NCI-H526 treated with DMSO at 0.1 percent for 48 hours (cell line): ENCODE measurements at regions not wholly inside any gene's neighbourhood (a gene's known extent, or its start where the extent isn't known, plus 50 kb on each side); places are given as distances from the start of the nearest gene placed in this dataset.

ENCODE experiments used
- DNase-seq: peaks from one replicate; lab custom pipeline; 2025; lab: John Stamatoyannopoulos, UW

DNA sequence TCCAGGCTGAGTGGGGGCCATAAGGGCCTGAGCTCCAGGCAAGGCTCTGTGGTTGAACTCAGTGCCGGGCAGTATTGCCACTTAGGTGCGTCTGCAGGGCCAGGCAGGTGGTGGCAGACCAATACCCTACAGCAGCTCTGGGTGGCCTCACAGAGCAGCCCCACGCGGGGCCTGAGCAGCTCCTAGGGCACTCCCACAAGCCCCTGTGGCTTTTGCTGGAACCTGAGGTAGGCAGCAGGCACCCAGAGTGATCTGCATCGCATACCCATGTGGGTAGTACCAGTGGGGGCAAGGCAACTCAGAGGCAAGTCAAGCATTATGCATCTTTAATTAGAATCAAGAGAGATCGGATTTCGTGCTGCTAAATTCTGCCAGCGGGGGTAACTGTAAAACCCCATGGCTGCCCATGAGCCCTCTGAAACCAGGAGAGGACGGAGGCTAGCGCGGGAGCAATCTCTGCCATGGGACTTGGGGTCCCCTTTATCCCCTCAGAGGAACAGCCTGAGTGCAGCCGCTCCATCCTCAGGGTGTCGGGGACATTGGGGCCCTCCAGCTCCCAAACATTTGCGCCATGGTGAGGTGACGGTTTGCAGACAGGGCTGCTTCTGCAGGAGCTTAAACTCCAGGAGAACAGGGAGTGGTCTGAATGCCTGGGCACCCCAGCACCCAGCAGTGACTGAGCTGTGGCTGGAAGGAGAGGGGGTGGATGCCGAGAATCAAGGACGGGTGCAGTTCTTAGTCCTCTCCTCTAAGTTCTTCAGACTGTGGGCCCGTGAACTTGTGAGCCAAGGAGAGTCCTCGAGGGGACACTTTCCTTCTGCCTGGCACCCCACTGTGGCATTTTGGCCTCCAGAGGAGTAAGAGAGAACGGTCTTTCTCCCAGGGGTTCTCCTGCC lies 62.4 kb upstream of the PCSK6 start:
- no peak for DNase-seq

DNA sequence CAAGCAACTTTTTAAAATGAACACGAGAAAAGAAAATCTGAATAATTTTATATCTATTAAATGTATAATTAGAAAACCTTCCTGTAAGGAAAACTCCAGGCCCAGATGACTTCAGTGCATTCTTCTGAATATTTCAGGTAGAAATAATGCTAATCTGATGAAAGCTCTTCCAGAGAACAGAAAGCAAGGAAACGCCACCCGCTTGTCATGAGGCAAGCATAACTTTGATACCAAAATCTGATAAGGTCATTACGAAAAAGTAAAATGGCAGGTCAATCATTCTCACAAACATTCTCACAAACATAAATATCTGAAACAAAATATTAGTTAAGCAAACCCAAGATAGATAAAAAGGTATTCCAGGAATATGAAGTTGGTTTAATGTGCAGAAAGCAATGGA lies 60.6 kb upstream of the PCSK6 start:
- no peak for DNase-seq

GRCh38 chr15:101549647-101550046 lies 60.1 kb upstream of the PCSK6 start:
- DNase-seq = no peak

DNA sequence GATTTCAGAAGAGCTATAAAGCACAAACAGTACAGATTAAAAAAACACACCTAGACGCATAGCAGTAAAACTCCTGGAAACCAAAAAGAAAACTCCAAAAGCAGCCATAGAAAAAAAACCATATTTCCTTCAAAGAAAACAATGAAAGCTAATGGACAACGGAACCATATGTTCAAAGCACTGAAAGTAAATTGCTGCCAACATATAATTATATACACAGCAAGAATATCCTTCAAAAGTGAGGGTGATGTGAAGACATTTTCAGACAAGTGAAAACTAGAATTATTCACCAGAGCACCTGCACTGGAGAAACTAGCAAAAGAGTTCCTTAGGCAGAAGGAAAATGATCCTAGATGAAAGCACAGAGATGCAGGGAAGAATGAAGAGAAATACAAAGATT lies 58.2 kb upstream of the PCSK6 start:
- no peak for DNase-seq

DNA sequence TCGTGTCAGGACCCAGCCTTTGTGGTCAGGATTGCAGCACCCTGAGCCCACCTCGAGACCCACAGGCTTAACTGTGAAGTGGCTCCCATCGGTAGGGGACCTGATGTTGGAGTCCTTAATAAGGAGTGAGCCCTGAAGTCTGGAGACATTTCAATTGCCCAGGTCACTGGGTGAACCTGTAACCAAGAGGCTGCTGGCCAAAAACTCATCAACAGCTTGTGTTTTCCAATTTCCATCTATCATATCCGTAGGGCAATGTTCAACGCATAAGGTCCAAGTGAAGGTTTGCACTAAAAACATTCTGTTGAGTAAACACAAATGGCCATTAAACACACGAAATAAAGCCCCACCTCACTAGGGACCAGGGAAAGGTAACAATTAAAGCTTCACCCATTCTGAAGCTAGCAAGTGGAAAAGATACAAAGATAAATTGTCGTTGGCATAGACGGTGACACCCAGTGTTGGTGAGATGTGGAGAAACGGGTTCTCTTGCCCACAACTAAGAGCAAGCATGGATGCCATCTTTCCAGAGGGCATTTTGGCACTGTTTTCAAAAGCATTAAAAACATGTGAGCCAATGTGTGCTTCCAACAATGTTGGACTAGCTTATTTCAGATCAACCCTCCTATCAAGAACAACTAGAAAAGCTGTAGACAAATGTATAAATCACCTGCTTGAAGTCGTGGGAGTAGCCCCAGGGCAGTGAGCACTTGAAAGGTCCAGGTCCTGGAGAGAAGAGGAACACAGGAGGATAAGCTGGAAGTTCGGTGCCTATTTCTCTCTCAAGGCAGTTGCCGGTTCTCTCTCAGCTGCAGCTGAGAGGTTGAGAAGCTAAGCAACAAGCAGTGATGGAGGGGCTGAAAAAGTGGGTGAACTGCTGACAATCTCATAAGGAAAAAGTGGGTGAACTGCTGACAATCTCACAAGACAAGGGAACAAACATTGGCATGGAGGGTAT lies 56.3 kb upstream of the PCSK6 start:
- DNase-seq = no peak

DNA sequence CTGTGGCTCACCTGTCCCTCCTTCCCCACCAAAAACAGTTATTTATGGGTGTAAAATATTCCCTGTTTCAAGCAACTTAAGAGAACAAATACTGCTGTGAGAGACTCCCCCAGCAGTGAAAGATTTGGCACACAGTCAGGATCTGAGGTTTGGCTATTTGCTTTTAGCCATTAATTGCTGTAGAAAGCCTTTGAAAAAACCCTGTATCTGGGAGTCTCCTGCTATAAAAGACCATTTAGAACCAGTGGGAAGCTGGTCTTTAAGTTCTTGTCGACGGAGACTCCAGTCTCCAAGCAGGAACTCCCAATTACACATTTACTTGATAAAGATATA lies 55.1 kb upstream of the PCSK6 start:
- no peak for DNase-seq

GRCh38 chr15:101543926-101544612 lies 54.6 kb upstream of the PCSK6 start:
- no peak for DNase-seq

DNA sequence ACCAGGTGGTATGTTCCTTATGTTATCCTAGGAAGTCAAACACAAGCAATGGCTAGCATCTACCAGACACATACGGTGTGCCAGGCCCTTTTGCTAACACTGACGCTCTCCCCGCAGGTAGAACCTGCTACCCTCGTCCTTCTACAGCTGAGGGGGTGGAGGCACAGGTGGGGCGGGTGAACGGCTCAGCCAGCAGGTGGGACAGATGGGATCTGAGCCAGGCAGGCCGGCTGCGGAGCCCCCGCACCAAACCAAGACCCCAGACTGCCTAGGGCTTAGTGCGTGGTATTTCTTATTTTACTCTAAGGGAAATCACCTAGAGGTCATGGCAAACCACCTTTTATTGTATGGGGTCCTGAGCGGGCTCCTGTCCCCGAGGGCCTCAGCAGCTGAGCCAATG lies 53.9 kb upstream of the PCSK6 start:
- no peak for DNase-seq

DNA sequence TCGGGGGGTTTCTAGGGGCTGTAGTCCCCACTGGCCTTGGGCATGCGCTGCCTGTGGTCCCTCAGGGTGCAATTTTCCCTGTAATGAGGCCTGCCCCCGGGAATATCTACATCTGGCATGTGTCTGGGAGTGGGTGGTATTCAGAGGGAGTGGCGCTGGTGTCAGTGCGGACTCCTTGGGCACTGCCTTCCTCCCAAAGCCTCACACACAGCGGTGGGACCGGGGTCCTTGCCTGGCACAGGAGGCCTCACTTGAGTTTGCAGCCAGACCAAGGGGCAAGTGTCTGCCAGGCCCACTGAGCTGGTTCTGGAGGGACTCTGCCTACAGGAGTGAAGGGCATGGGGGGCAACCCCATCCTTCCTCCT lies 53.5 kb upstream of the PCSK6 start:
- no peak for DNase-seq

DNA sequence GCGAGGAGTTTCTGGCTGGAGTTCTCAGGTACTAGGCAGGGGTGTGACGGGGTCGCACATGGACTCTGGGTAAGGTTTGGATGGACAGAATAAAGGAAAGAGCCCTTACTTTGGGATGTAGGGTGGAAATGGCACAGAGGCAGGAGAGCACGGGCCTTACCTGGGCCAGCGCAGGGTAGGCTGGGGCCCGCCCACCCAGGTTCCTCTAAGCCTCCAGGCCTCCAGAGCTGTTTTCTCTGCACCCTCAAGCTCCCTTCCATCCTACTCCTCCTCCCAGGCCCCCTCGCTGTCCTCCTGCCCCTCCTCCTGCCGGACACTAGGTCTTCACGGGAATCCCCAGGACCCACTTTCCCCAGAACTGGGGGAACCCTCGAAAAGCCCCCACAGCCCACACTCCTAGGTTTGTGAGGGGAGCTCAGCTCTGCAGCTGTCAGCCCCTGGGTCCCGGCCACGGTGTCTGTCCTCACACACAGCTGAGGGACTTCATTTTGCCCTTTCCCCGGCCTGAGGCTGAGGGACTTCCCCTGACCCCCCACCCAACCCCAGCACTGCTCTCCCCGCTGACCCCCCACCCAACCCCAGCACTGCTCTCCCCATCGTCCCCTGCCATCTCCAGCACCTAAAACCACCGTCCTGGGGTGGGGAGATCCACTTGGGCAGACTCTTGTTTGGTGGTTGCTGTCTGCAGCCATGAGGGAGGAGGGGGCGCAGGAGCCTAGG lies 53.0 kb upstream of the PCSK6 start:
- no peak for DNase-seq

DNA sequence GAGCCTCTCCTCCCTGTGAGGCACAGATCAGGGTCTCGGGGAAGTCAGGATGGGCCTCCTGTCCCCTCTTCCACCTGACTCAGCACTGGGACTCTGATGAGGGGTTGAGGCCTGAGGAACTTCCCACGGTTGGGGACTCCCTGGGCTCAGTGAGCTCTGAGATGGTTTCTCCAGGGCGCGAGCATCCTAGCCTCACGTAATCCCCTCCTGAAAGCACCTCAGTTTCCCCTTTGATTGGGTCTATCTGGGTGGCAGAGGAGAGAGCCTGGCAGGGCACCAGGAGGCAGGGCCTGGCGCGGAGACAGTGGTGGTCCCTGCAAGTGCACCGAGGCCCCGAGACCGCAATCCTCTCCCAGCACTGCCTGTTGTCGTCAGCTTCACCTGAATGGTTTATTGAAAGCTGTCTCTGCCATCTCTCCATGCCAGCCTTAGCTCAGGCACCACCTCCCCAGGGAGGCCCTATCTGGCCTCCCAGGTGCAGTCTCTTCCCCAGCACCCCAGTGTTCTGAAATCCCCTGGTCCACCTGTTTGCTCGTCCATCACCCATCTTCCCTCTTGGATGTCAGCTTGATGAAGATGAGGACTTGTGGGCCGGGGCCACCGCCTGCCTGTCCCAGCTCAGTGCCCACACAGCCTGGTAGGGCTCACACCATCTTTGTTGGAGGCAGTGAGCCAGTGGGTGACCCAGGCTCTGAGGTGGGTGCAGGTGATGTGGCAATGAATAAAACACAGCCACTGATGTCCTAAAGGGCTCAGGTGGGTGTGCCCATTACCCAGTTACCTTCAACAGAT lies 52.2 kb upstream of the PCSK6 start:
- DNase-seq = no peak

DNA sequence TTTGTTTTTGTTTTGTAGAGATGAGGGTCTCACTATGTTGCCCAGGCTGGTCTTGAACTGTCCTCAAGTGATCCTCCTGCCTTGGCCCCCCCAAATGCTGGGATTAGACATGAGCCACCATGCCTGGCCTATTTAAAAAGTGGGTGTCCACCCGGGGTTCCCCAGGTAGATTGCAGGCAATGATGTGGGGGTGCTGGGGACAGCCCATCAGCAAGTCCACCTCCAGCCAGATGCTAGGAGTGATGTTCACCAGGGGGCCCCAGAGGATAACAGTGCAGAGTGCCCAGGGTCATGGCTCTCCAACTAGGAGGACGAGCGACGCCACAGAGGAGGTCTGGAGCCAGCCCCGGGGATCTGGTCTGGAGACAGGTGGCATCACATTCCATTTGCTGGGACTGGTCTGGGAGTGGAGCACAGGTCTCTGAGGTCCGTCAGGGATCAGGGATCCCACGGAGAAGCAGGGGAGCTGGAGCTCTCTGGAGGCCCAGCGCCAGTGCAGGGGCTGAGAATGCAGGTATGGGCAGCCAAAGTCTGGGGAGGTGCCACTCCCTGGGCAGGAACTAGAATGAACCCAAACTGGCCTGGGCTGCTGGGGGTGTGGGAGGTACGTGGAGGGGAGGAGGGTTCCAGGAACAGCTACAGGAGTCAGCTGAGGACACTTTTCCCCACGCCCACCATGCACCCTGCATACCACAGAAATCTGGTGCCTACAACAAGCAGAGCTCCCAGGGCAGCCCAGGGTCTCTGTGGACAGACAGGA lies 51.2 kb upstream of the PCSK6 start:
- no peak for DNase-seq

GRCh38 chr15:101539930-101540329 lies 50.4 kb upstream of the PCSK6 start:
- DNase-seq = no peak

GRCh38 chr15:101539492-101539891 lies 50.0 kb upstream of the PCSK6 start:
- DNase-seq = no peak
